GM12878 (cell line): ENCODE measurements at regions not wholly inside any gene's neighbourhood (a gene's known extent, or its start where the extent isn't known, plus 50 kb on each side); places are given as distances from the start of the nearest gene placed in this dataset.

Experiments
- BRCA1 ChIP-seq: IDR thresholded peaks from 2 replicates; pipeline ENCODE4 v1.6.1; 2011; ENCODE audit warnings: low read depth, low read length, improper control_type of control experiment
- HDGF ChIP-seq: fragments of 450-650 bp; IDR thresholded peaks from 2 replicates; pipeline ENCODE4 v1.6.1; 2016; ENCODE audit warnings: antibody characterized with exemption
- ZNF384 ChIP-seq: IDR thresholded peaks from 2 replicates; pipeline ENCODE4 v1.6.1; 2012; ENCODE audit warnings: low read depth, mild to moderate bottlenecking, low read length, improper control_type of control experiment, borderline replicate concordance
- TF ChIP-seq, protein P1 (sequence below): fragments of 450-650 bp; IDR thresholded peaks from 2 replicates; pipeline ENCODE4 v1.6.1; 2017; ENCODE audit warnings: antibody characterized with exemption, mild to moderate bottlenecking, moderate library complexity
- TF ChIP-seq, protein P2 (sequence below): IDR thresholded peaks from 2 replicates; pipeline ENCODE4 v1.6.1; 2011; ENCODE audit warnings: mild to moderate bottlenecking, low read depth, low read length, moderate library complexity; ENCODE audit not compliant: insufficient replicate concordance
- TF ChIP-seq, protein P3 (sequence below), 3 experiments: IDR thresholded peaks in 2 of 3; conservative IDR thresholded peaks in 1 of 3; 2 replicates each; pipeline ENCODE4 v1.5.1; 2011; ENCODE audit warnings: low read depth in 3 of 3, low read length in 3 of 3, mild to moderate bottlenecking in 3 of 3, control low read depth in 2 of 3, moderate library complexity in 2 of 3, inconsistent platforms in 1 of 3, mixed read lengths in 1 of 3; ENCODE audit not compliant: control insufficient read depth in 2 of 3, insufficient read depth in 1 of 3; ENCODE audit errors: extremely low read depth in 1 of 3

GRCh38 chrX:97751735-97752134 is 868.0 kb downstream of the RPA4 start:
- TF ChIP-seq BRCA1 (no peak), ZNF384 (no peak), HDGF (no peak)
- TF ChIP-seq, protein P1, sequence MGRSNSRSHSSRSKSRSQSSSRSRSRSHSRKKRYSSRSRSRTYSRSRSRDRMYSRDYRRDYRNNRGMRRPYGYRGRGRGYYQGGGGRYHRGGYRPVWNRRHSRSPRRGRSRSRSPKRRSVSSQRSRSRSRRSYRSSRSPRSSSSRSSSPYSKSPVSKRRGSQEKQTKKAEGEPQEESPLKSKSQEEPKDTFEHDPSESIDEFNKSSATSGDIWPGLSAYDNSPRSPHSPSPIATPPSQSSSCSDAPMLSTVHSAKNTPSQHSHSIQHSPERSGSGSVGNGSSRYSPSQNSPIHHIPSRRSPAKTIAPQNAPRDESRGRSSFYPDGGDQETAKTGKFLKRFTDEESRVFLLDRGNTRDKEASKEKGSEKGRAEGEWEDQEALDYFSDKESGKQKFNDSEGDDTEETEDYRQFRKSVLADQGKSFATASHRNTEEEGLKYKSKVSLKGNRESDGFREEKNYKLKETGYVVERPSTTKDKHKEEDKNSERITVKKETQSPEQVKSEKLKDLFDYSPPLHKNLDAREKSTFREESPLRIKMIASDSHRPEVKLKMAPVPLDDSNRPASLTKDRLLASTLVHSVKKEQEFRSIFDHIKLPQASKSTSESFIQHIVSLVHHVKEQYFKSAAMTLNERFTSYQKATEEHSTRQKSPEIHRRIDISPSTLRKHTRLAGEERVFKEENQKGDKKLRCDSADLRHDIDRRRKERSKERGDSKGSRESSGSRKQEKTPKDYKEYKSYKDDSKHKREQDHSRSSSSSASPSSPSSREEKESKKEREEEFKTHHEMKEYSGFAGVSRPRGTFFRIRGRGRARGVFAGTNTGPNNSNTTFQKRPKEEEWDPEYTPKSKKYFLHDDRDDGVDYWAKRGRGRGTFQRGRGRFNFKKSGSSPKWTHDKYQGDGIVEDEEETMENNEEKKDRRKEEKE: no peak
- TF ChIP-seq, protein P2, sequence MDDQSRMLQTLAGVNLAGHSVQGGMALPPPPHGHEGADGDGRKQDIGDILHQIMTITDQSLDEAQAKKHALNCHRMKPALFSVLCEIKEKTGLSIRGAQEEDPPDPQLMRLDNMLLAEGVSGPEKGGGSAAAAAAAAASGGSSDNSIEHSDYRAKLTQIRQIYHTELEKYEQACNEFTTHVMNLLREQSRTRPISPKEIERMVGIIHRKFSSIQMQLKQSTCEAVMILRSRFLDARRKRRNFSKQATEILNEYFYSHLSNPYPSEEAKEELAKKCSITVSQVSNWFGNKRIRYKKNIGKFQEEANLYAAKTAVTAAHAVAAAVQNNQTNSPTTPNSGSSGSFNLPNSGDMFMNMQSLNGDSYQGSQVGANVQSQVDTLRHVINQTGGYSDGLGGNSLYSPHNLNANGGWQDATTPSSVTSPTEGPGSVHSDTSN: no peak
- TF ChIP-seq, protein P3, sequence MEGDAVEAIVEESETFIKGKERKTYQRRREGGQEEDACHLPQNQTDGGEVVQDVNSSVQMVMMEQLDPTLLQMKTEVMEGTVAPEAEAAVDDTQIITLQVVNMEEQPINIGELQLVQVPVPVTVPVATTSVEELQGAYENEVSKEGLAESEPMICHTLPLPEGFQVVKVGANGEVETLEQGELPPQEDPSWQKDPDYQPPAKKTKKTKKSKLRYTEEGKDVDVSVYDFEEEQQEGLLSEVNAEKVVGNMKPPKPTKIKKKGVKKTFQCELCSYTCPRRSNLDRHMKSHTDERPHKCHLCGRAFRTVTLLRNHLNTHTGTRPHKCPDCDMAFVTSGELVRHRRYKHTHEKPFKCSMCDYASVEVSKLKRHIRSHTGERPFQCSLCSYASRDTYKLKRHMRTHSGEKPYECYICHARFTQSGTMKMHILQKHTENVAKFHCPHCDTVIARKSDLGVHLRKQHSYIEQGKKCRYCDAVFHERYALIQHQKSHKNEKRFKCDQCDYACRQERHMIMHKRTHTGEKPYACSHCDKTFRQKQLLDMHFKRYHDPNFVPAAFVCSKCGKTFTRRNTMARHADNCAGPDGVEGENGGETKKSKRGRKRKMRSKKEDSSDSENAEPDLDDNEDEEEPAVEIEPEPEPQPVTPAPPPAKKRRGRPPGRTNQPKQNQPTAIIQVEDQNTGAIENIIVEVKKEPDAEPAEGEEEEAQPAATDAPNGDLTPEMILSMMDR (IDR thresholded peaks at IDR 0.05 in 2 of 3, conservative IDR thresholded peaks at IDR 0.05 in 1 of 3; ENCODE audit: control insufficient read depth in 2 of 3, extremely low read depth in 1 of 3, insufficient read depth in 1 of 3, low read depth in 3 of 3, low read length in 3 of 3): no peak
